GM10266 (cell line): ENCODE measurements at regions not wholly inside any gene's neighbourhood (a gene's known extent, or its start where the extent isn't known, plus 50 kb on each side); places are given as distances from the start of the nearest gene placed in this dataset.

Source experiments
- DNase-seq: peaks from one replicate; pipeline ENCODE4 v3.0.0; 2012; ENCODE audit errors: extremely low spot score
- CTCF ChIP-seq: IDR thresholded peaks from 2 replicates; pipeline ENCODE4 v1.5.1; 2012; ENCODE audit warnings: mild to moderate bottlenecking, low read depth; ENCODE audit not compliant: control insufficient read depth, insufficient read depth; ENCODE audit errors: missing control alignments

GRCh38 chr12:11959117-11959823, 111.5 kb upstream of the BCL2L14 start:
- DNase-seq, result no peak
- TF ChIP-seq CTCF, result no peak

- no peak for TF ChIP-seq CTCF
- DNase-seq, result no peak
These were observed 110.1 kb upstream of the BCL2L14 start for GRCh38 chr12:11960646-11961045.

DNA sequence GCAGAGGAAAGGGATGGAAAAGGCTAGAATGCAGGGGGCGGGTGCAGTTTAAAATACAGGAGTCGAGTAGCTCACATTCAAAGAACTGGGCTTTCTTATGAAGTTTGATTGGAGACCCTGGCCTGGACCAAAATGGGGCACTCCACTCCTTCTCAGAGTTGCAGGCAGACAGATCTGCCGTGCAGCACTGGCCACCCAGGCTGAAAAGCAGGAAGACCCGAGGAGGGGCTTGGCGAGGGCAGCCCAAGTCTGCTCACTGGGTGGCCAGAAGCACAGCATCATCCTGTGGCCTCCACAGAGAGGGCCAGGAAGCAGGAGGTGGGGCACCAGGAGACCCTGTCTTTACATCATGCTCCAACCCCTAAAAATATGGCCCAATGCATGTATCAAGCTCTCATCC, 109.1 kb upstream of the BCL2L14 start:
- TF ChIP-seq CTCF, result no peak
- DNase-seq, result no peak

DNA sequence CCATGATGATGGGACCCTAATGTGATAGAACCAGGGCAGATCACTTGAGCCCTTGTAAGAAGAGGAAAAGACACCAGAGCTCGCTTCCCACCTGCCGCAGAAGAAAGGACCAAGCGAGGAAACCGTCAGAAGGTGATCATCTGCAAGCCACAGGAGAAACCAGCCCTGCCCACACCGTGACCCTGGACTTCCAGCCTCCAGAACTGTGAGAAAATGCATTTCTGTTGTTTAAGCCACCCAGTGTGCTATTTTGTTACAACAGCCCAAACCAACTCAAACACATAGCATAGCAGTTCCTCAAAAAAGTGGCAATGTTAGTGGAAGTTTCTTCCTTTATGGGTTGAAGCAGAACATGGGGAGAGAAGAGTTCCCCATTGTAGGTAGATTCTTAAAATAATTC, 107.9 kb upstream of the BCL2L14 start:
- DNase-seq, result no peak
- no peak for TF ChIP-seq CTCF

- no peak for TF ChIP-seq CTCF
- no peak for DNase-seq
These were observed 106.8 kb upstream of the BCL2L14 start for GRCh38 chr12:11963841-11964471.

- DNase-seq, result no peak
- TF ChIP-seq CTCF, result no peak
These were observed 105.4 kb upstream of the BCL2L14 start for GRCh38 chr12:11965258-11965910.
